A204.1 (cell line): ENCODE measurements at regions not wholly inside any gene's neighbourhood (a gene's known extent, or its start where the extent isn't known, plus 50 kb on each side); places are given as distances from the start of the nearest gene placed in this dataset.

Source experiments
- FAIRE-seq: peaks from 2 replicates; lab custom pipeline; 2012; peaks lifted over from hg19 to GRCh38; lab: Jason Lieb, UNC

DNA sequence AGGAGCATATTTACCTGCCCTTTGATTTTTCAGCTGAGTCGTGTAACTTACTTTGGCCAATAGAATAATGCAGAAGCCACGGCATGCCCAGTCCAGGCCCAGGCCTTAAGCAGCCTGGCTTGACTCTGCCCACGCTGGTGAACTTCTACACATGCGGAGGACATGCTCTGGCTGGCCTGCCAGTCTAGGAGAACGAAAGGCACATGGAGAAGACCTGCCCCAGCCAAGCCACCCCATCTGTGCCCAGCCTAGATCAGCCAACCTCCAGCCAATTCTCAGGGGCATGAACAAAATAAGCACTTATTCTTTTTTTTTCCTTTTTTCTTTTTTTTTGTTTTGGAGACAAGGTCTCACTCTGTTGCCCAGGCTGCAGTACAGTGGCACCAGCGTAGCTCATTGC, 112.7 kb upstream of the NANOS1 start:
- no peak for FAIRE-seq

DNA sequence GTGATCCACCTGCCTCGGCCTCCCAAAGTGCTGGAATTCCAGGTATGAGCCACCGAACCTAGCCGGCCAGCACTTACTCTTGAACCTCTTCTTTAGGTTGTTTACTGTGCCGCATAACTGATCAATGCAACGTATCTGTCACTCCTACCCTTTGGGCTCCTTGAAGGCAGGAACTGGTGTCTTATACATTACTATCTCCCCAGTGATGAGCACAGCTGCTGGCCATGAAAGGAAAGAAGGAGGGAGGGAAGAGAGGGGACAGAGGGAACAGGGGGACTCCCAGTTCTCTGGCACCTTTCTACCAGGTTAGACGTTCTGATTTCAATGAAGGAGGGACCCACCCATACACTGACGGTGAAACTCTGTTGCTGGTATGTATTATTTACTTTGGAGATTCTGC, 111.8 kb upstream of the NANOS1 start:
- no peak for FAIRE-seq

DNA sequence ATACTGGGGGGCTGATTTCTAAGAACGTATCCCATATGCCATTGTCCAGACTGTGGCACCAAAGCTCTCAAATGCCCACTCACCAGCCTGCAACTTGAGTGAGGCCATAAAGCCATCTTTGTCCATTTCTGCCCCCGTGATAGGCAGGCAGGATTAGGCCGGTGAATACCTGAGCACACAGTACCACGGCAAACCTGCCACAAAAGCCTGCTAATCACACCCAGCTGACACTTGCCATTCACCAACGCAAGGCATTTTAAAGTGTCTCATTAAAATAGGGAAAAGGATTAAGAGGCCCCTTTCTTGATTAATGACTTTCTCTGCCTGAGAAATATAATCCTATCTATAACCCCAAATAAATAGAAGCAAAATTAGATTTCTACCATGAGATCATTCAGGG, 111.4 kb upstream of the NANOS1 start:
- no peak for FAIRE-seq

DNA sequence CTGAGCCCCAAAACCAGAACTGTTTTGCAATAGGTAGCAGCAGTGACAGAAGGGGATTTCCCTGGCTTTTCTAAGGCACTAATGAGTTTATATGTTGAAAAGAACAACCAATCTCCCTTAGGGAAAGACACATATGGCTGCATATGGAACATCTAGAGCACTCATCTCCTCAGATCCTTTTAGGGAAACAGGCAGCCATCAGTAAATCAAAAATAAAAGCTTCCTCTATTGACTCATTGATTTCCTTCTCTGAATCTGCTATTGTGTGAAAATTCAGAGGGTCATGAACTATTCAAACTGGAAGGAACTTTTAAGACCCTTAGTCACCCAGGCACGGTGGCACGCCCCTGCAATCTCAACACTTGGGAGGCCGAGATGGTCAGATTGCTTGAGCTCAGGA, 110.9 kb upstream of the NANOS1 start:
- FAIRE-seq, result no peak

DNA sequence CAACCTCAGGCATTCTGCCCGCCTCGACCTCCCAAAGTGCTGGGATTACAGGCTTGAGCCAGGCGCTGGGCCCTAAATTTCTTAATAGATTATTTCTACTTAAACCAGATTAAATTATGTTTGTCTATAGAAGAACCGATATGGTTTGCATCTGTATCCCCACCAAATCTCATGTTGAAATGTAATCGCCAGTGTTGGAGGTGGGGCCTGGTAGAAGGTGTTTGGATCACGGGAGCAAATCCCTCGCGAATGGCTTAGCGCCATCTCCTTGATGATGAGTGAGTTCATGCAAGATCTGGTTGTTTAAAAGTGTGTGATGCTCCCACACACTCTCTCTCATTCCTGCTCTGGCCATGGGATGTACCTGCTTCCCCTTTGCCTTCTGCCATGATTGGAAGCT, 109.3 kb upstream of the NANOS1 start:
- no peak for FAIRE-seq

DNA sequence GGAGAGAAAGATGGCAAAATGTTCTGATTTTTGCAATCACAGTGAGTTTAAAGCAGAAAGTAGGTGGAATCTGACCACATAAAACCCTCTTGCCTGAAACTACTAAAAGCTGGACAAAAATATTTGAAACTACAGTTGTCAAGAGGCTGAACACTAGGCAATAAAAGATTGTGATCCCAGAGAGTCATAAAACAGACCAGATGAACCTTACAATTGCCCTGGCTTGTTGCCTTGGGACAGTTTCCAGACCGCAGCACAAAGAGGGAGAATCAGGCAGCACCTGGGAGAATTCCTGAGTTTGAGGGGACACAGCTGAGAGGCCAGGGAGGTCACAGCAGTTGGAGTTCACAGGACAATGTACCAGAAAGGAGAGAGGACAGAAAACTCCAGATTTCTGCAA, 107.3 kb upstream of the NANOS1 start:
- no peak for FAIRE-seq

DNA sequence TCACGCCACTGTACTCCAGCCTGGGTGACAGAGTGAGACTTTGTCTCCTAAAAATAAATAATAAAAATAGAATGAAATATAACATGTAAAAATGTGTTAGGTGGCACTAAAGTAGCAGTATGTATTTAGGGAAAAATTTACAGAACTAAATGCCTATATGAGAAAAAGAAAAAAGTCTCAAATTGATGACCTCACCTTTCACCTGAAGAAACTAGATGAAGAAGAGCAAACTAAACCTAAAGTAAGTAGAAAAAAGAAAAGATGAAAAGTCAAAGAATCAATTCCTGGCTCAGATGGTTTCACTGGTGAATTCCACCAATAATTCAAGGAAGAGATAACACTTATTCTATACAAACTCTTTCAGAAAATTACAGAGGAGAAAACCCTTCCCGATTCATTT, 106.5 kb upstream of the NANOS1 start:
- FAIRE-seq, result no peak

DNA sequence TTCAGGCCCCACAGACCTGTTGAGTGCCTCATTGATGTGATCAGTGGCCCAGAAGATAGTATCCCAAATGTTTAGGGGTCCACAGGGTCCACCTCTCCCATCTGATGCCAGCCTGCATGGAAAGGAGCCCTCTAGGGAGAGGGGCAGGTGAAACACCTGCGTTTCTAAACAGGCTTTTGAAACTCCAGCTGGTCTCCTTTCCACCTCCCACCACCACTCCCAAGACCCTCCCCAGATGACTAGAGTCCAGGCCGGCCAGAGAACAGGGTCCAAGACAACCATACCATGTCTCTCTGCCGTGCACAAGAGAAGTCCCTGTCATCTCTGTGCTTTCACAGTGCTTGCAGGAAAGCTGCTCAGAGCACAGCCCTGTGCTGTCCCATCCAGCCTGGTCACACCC, 105.0 kb upstream of the NANOS1 start:
- FAIRE-seq, result no peak

DNA sequence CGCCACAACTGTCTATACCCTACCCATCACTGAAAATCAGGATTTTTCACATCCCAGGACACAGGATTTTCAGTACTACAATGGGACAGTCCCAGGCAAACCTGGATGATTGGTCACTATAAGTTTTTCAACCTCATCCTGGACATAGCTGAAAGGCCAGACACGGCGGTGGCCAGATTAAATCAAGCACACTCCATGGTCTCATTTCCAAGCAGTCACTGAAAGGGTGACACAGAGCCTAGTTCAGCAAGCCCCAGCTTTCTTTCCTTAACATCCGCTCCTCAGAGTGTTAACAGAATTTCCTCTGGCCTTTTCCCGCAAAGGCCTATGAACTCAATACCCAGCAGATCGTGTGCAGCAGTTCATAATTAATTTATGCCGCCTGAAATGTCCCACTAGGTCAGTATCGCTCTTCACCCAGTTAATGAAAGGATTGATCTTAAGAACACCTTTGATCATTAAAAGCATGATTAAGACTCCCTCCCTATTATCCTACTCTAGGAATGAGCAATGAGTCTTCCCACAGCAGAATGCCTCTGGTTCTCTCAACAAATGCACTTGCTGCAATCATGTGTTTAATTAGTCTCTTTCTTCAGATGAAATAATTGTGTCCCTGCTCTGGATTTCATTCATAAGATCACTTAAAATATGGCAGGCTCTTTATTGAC, 104.0 kb upstream of the NANOS1 start:
- no peak for FAIRE-seq

DNA sequence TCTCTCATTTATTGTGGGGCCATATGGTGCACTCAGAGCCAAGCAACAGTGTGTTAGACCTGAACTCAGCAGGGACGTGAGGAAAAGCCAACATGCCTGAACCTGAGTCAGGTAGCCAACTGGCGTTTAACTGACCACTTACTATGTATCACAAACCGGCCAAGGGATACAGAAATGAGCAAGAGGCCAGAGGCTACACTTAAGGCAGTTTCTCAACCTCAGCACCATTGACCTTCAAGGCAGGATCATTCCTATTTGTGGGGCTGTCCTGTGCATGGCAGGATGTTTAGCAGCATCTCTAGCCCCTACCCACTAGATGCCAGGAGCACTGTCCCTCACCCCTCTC, 103.5 kb upstream of the NANOS1 start:
- FAIRE-seq, result no peak

DNA sequence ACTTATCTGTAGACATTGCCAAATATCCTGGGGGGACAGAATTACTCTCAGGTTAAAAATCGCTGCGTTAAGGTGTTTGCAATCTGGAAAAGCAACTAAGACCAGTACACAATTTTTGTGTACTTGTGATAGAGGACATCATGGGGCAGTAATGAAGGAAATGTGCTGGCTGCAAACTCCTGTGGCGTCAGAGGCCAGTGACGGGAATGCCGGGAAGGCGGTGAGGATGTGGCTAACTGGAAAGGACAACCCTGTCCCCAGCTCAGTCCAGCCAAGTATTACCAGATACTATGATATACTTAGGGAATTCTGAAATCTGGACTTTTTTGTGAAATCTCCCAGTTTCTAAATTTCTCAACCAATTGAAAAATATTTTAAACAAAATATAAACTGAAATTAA, 103.1 kb upstream of the NANOS1 start:
- no peak for FAIRE-seq

DNA sequence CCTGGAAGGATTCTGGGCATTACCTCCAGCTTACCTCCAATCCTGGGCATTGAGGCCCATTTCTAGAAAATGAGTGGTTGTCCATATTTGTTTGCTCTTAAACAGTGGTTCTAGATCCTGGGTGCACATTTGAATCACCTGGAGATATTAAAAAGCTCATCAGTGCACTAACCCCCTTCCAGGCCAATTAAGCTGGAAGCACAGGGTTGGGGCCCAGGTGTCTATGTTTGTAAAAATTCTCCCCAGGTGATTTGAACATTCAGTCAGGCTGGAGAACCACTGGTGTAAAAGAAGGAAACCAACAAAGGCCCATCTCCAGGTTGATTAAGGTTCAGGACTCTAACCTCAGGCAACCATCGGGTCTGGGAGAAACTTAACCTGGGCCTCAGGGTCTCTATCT, 102.6 kb upstream of the NANOS1 start:
- no peak for FAIRE-seq

DNA sequence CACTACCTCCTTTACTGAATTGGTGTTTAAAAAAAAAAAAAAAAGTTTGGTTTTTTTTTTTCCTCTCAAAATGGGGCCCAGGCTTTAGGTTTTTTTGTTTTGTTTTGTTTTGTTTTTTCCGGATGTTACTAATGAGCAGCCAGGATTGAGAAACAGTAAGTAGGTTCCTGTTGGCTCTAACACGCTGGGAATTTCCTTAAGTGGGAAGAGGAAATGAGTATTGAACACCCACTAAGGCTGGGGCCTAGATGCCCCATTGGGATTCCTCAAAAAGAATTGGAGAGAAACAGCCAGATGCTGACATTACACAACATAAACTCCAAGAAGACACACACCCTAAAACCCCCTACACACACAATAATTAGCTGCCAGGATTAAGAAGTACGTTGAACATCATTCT, 102.2 kb upstream of the NANOS1 start:
- no peak for FAIRE-seq

DNA sequence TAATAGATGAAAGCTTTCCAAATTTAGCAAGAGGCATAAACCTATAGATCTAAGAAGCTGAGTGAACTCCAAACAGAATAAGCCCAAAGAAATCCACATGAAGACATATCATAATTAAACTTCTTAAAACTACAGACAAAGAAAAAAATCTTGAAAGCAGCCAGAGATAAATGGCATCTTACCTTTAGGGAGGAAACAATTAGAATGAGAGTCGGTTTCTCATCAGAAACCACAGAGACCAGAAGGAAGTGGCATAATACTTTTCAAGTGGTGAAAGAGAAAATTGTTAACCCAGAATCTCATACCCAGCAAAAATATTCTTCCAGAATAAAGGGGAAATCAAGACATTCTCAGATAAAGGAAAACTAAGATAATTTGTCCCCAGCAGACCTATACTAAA, 98.9 kb upstream of the NANOS1 start:
- FAIRE-seq, result no peak

DNA sequence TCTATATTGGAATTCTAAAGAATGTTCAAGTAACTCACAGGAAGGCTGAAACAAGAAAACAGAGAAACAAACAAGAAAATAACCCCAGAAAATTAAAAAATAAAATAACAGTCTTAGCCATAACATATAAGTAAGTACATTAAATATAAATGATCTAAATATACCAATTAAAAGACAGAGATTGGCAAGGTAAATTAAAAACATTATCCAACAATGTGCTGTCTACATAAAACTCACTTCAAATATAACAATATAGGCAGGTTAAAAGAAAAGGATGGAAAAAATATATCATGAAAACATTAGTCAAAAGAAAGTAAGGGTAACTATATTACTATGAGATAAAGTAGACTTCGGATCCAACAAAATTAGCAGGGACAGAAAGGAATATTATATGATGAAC, 98.1 kb upstream of the NANOS1 start:
- FAIRE-seq, result peak; percentile 9

DNA sequence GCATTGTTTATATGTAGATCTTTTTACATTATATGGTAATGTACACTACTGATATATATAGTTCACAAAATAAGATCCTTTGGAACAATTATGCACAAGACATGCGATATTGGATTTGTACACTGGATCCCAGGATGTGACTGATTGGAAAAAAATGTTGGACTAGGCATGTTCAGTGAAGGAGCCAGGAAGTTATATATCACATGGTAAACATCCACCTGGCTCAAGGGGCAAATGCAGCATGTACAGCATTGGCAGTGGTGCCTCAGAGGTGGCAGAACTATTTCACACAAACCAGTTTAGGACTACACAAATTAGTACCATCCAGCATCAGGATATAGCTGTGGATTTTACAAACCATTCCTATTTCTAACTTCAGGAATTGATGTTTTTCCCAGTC, 97.4 kb upstream of the NANOS1 start:
- FAIRE-seq, result peak; percentile 55

DNA sequence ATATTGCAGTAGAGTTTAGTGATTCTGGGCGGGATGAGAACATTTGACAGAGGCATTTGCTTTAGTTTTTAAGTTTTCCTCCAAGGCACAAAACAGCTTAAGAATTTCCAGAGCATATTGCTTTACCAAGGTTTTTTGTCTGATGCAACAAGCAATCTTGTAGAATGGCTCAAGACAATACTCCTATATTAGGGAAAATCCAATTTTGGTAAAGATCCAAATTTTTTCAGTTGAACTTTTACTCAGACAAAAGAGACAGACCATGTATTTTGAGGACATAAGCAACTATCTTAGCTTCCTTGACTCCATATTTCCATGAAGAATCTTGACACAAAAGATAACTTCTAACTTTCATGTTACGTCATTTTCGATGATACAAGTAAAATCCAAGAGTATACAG, 92.3 kb upstream of the NANOS1 start:
- FAIRE-seq, result no peak

DNA sequence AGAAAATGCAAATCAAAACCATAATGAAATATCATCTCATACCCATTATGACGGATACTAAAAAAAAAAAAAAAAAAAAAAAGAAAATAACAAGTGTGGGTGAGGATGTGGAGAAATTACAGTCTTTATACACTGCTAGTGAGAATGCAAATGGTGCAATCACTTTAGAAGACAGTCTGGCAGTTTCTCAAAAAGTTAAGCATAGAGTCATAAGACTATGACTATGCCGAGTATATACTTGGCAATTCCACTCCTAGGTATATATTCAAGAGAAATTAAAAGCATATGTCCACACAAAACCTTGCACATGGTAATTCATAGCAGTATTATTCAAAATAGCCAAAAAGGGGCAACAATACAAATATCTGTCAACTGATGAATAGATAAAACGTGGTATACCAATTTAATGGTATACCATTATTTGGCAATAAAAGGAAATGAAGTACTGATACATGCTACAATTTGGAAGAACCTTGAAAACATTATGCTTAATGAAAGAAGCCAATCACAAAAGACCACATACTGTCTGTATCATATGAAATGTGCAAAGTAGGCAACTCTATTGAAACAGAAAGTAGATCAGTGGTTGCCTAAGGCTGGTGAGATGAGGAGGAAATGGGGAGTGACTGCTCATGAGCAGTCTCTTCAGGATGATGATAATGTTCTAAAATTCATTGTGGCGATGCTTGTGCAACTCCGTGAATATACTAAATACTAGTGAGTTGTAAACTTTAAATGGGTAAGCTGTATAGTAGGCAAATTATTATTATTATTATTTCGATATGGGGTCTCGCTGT, 90.1 kb upstream of the NANOS1 start:
- no peak for FAIRE-seq

DNA sequence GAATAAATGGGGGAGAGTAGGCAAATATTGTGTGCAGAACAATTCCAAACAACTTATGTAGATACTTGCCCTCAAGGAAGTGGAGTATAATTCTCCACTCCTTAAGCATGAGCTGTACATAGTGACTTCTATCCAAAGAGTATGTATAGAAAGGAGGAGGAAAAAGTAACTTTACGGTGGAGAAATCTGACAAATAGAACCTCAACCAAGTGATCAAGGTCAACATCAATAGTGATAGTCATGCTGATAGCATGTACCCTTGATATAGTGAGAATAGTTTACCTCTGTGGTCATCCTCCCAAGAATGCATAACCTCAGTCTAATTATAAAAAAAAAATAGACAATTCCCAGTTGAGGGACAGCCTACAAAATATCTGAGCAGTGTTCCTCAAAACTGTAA, 89.1 kb upstream of the NANOS1 start:
- FAIRE-seq, result no peak

DNA sequence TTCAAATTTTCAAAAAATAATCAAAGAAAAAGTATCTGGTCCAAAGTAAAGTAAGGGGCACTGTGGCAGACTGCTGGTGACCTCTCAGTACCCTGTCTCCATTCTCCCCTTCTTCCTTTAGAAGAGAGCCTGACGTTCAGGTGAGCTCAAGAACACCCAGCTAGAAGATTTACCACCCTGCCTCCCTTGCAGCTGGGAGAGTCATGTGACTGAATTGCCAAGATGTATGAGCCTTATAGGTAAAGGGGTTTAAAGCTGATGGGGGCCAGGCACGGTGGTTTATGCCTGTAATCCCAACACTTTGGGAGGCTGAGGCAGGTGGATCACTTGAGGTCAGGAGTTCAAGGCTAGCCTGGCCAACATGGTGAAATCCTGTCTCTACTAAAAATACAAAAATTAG, 86.3 kb upstream of the NANOS1 start:
- FAIRE-seq, result no peak

DNA sequence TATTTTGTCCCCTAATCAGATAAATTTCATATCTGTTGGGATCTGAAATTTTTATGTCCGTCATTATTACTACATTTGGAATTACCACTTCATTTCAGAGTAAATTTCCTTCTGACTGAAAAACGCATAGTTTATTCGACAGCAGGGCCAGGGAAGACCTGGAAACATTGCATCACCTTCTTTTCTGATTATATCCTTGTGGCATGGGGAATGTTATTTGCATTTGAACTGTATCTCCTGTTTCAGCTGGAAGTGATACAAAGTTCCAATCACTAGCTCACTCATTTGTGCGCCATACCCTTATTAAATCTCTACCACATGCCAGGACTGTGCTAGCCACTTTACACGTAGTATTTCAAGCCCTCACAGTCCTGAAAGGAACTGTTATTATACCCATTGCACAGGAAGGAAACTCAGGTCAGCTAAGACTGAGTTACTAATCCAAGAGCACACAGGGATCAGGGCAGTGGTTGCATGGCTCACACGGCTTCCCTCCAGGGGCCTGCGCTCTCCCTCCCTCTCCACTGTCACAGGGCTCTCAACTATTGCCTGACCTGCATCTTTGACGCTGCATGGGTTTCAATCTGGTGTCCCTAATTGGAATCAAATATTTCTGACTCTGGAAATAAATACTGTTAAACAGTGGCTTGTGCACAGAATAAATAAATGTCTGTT, 84.4 kb upstream of the NANOS1 start:
- FAIRE-seq, result no peak

DNA sequence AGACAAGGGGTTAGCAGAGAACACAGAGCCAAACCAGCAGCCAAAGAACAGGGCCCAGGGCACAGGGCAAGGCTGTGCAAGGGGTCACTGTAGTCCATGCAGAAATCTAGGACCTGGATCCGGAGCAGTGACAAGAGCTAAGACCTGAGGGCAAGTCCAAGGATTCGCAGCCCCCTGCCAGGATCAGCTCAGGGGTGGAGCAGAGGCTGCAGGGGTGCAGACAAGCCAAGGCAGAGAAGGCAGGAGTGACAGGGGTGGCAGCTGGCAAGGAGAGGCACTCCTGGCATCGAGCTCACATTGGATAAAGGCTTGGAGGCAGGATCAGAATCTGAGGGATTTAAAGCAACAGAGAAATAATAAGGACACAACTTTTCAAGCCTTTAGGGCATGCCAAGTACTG, 80.7 kb upstream of the NANOS1 start:
- no peak for FAIRE-seq

DNA sequence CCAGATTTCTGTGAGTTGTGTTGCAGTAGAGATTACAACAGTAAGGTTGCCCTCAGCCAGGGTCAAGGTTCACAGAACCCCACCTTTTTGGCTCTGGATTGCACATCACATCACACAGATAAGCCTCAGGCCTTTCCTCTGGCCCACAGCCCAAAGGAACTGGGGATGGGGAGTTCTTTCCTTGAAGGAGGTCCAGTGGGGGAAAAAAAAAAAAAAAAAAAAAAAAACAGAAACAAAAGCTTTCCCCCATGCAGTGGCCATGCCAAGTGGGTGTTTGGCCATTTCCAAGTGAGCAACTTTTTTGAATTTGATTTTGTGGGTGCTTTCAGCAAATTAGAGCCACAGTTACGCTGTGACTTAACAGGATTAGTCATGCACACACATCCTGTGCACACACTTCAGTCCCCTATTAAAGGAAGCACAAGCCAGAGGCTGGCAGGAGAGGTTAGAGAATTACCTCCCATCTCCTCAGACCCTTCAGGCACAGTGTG, 79.3 kb upstream of the NANOS1 start:
- FAIRE-seq, result no peak
